Spleen (tissue), 11 donors: ENCODE measurements at regions not wholly inside any gene's neighbourhood (a gene's known extent, or its start where the extent isn't known, plus 50 kb on each side); places are given as distances from the start of the nearest gene placed in this dataset.

Source experiments
- DNase-seq: peaks from one replicate; pipeline ENCODE4 v3.0.0-alpha.2; 2020
- H3K27ac ChIP-seq, 8 donors: fragments of 200-600 bp; sonication (generic) in 7 of 8; 1 replicate in 4 of 8; 2 replicates in 4 of 8; pipeline versions ENCODE4 v1.5.0 to v1.8.0; 2016 to 2021; ENCODE audit warnings: inconsistent platforms in 4 of 8, mild to moderate bottlenecking in 4 of 8, moderate library complexity in 1 of 8
- H3K27me3 ChIP-seq, 7 donors: fragments of 200-600 bp; sonication (generic) in 6 of 7; replicated peaks in 1 of 7; 1 replicate in 4 of 7; 2 replicates in 3 of 7; pipeline versions ENCODE4 v1.5.0 to v1.8.0; 2016 to 2021; ENCODE audit warnings: inconsistent platforms in 3 of 7, mild to moderate bottlenecking in 1 of 7
- H3K36me3 ChIP-seq, 6 donors: fragments of 200-600 bp; sonication (generic) in 5 of 6; 1 replicate in 4 of 6; 2 replicates in 2 of 6; pipeline versions ENCODE4 v1.5.0 to v1.8.0; 2016 to 2021; ENCODE audit warnings: inconsistent platforms in 2 of 6
- H3K4me1 ChIP-seq, 6 donors: fragments of 200-600 bp; sonication (generic) in 5 of 6; 1 replicate in 3 of 6; 2 replicates in 3 of 6; pipeline versions ENCODE4 v1.5.0 to v1.8.0; 2016 to 2021; ENCODE audit warnings: inconsistent platforms in 3 of 6
- H3K4me3 ChIP-seq, 8 donors: fragments of 200-600 bp; sonication (generic) in 7 of 8; 1 replicate in 4 of 8; 2 replicates in 4 of 8; pipeline versions ENCODE4 v1.5.0 to v1.8.0; 2016 to 2021; ENCODE audit warnings: inconsistent platforms in 4 of 8, mild to moderate bottlenecking in 4 of 8, moderate library complexity in 2 of 8
- H3K9me3 ChIP-seq, 8 donors: fragments of 200-600 bp; sonication (generic) in 7 of 8; 1 replicate in 4 of 8; 2 replicates in 4 of 8; pipeline versions ENCODE4 v1.5.0 to v1.8.0; 2016 to 2021; ENCODE audit warnings: inconsistent platforms in 4 of 8
- CTCF ChIP-seq, 11 experiments: fragments of 200-600 bp in 7 of 11; fragments of 450-650 bp in 4 of 11; sonication (generic) in 4 of 11; IDR thresholded peaks in 8 of 11; conservative IDR thresholded peaks in 3 of 11; 1 replicate in 7 of 11; 2 replicates in 4 of 11; pipeline versions ENCODE4 v1.4.0 to v1.8.0; 2016 to 2021; ENCODE audit warnings: antibody characterized with exemption in 11 of 11, inconsistent platforms in 4 of 11, mild to moderate bottlenecking in 1 of 11
- POLR2A ChIP-seq, 3 donors: fragments of 450-650 bp; IDR thresholded peaks; one replicate each; pipeline ENCODE4 v1.5.1; 2017; ENCODE audit warnings: antibody characterized with exemption in 3 of 3, mild to moderate bottlenecking in 1 of 3
- POLR2AphosphoS5 ChIP-seq, 3 donors: sonication (generic); formaldehyde crosslinking; IDR thresholded peaks; one replicate each; pipeline ENCODE4 v1.5.1; 2017; ENCODE audit warnings: antibody characterized with exemption in 3 of 3
- WGBS, 5 donors: extraction: QIAGEN DNeasy Blood & Tissue Kit in 3 of 5; methylation state at CpG; one replicate each; pipeline versions ENCODE4 v1.1.5 to v1.1.7; 2013 to 2018; 5-methylcytosine and 5-hydroxymethylcytosine counted together
- intact Hi-C: fragments of 100-400 bp; cut with DNase I; formaldehyde crosslinking; loops from one replicate; pipeline ENCODE4 v1.15.0; 2023; ENCODE audit warnings: low total_unique reads
- donor health status: healthy with polysubstance abuse.
- donor health status: DM: no; HTN: no; CAD: no; lungs with moderate emphysema.
- donor health status: DM: no; HTN: no; CAD: no.
- donor health status: Bipolar disorder and iron deficiency.
- donor health status: healthy.
- donor health status: DM: no; HTN: no; CAD: no.
- donor health status: DM: yes; HTN: yes; CAD: no.

- Histone ChIP-seq H3K27ac (no peak overlapping the region), H3K9me3 (peaks cover 0 to 10% (median 0%) of the 10 kb centered on the region in 8 donors), H3K4me3 (no peak overlapping the region), H3K36me3 (no peaks in the 10 kb centered on the region), H3K4me1 (peaks cover 0 to 15% (median 3%) of the 10 kb centered on the region in 6 donors), H3K27me3 (no peaks in the 10 kb centered on the region)
- intact Hi-C loops: no loop called here
- TF ChIP-seq POLR2AphosphoS5 (IDR thresholded peaks at IDR 0.05) (no peak), POLR2A (IDR thresholded peaks at IDR 0.05) (no peak), CTCF (IDR thresholded peaks at IDR 0.05 in 8 of 11, conservative IDR thresholded peaks at IDR 0.05 in 3 of 11) (no peak)
- DNase-seq: no peak
- WGBS, 5 donors: 59 to 86% (median 76%) methylated on average over 6 of the region's 6 CpGs
Observed at GRCh38 chr3:64895106-64895990, 207.5 kb upstream of the ADAMTS9 start.

DNA sequence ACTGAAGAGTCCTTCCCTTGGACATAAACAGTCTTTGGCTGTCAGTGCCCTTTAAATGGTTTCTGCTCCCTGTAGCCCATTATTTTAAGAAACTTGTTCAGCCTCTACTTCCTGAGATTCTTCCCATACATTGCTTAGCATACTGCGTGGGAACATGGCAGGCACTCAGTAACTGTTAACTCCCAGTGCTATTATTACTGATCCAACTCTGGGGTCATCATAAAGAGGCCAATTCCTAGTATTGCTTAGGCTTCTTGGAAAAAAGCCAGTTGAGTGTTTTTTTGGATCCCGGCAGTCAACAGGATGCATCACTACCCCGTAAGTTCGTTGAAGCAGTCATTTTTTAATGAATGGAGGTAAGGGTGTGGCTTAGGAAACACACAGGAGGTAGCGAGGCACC is 206.2 kb upstream of the ADAMTS9 start:
- TF ChIP-seq POLR2AphosphoS5 (IDR thresholded peaks at IDR 0.05): no peak
- no peak for TF ChIP-seq CTCF (IDR thresholded peaks at IDR 0.05 in 8 of 11, conservative IDR thresholded peaks at IDR 0.05 in 3 of 11)
- TF ChIP-seq POLR2A (IDR thresholded peaks at IDR 0.05): no peak
- WGBS, 5 donors: 68 to 84% (median 72%) methylated on average over 5 of the region's 5 CpGs
- H3K4me3 ChIP-seq: no peak overlapping the region

DNA sequence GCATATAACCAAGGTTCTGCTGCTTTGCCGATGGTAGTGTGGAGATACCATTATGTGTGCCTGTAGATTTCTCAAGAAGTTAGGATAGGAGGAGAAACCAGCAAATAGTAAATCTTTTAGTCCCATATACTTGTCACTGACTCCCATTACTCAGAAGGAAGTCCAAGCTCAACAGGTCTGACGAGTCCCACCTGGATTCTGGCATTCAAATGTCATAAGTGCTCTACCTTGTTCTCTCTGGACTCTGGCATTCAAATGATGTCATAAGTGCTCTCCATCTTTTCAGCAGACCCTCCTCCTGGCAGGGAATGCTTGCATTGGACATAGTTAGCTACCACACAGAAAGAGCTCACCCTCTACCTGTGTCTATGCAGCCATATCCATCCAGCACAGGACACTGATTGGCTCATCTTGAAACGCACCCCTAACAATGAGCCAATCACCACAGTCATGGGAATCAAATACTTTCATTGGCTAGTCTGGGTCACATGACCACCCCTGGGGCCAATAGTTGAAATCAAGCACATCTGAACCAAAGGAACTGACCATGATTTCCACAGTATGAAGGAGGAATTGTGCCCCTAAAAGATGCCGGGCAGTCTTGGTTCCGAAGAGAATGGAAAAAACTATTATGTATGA is 205.0 kb upstream of the ADAMTS9 start:
- no peaks in the 10 kb centered on the region for H3K36me3 ChIP-seq
- 89 to 96% (median 91%) methylated on average over 5 of the region's 5 CpGs for WGBS, 5 donors
- H3K27me3 ChIP-seq: no peaks in the 10 kb centered on the region
- peaks cover 0 to 10% (median 0%) of the 10 kb centered on the region in 8 donors for H3K9me3 ChIP-seq
- no peak overlapping the region for H3K4me3 ChIP-seq
- intact Hi-C loops: no loop called here
- H3K4me1 ChIP-seq: peaks cover 0 to 19% (median 8%) of the 10 kb centered on the region in 6 donors
- TF ChIP-seq POLR2A (IDR thresholded peaks at IDR 0.05): no peak
- TF ChIP-seq CTCF (IDR thresholded peaks at IDR 0.05 in 8 of 11, conservative IDR thresholded peaks at IDR 0.05 in 3 of 11): no peak
- no peak for TF ChIP-seq POLR2AphosphoS5 (IDR thresholded peaks at IDR 0.05)
- DNase-seq: no peak
- H3K27ac ChIP-seq: no peak overlapping the region

More for the DNA sequence above, 206.2 kb upstream of the ADAMTS9 start:
- no peak for DNase-seq
- H3K9me3 ChIP-seq: peaks cover 0 to 10% (median 0%) of the 10 kb centered on the region in 8 donors
- H3K27ac ChIP-seq: no peak overlapping the region
- H3K4me1 ChIP-seq: peaks cover 0 to 19% (median 8%) of the 10 kb centered on the region in 6 donors
- intact Hi-C loops: no loop called here
- no peaks in the 10 kb centered on the region for H3K27me3 ChIP-seq
- H3K36me3 ChIP-seq: no peaks in the 10 kb centered on the region

DNA sequence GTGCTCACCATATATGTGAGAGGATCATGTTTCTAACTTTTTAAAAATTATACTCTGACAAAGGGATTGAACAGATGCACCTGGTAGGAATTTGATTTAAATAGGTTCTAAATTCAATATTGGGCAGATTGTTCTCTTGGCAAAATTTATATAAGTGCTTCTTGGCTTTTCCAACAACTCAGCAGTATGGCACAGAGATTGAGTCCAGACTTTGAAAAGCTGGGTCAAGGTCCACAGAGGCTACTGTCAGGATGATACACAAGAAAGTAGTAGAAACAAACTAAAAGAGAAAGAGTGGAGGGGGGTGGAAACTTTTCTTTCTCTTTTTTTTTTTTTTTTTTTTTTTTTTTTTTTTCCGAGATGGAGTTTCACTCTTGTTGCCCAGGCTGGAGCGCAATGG is 203.2 kb upstream of the ADAMTS9 start:
- Histone ChIP-seq H3K27me3 (no peaks in the 10 kb centered on the region), H3K9me3 (peaks cover 0 to 12% (median 0%) of the 10 kb centered on the region in 8 donors), H3K36me3 (no peaks in the 10 kb centered on the region), H3K4me1 (peaks cover 0 to 14% (median 8%) of the 10 kb centered on the region in 6 donors), H3K27ac (peak overlapping the region in 1 of 8 donors; percentile 41), H3K4me3 (no peak overlapping the region)
- intact Hi-C loops: no loop called here
- DNase-seq: no peak
- no peak for TF ChIP-seq POLR2AphosphoS5 (IDR thresholded peaks at IDR 0.05)
- TF ChIP-seq POLR2A (IDR thresholded peaks at IDR 0.05): no peak
- TF ChIP-seq CTCF (IDR thresholded peaks at IDR 0.05 in 8 of 11, conservative IDR thresholded peaks at IDR 0.05 in 3 of 11): no peak
- WGBS, 5 donors: 73 to 100% (median 95%) methylated on average over 1 to 2 of the region's 2 CpGs
